HG03135 (cell line): ENCODE measurements at regions not wholly inside any gene's neighbourhood (a gene's known extent, or its start where the extent isn't known, plus 50 kb on each side); places are given as distances from the start of the nearest gene placed in this dataset.

Experiments used
- ATAC-seq: cut with Tn5 transposase; IDR thresholded peaks from one replicate; pipeline ENCODE4 v1.9.1; 2021; ENCODE audit warnings: mild to moderate bottlenecking, moderate library complexity; ENCODE audit not compliant: unreplicated experiment

GRCh38 chr1:4307911-4308545 is 346.4 kb upstream of the AJAP1 start:
- no peak for ATAC-seq

- no peak for ATAC-seq
Observed at GRCh38 chr1:4308806-4309205, 345.6 kb upstream of the AJAP1 start.

GRCh38 chr1:4309676-4310320 is 344.6 kb upstream of the AJAP1 start:
- ATAC-seq, result no peak

- no peak for ATAC-seq
Observed at GRCh38 chr1:4310396-4310923, 343.9 kb upstream of the AJAP1 start.

- no peak for ATAC-seq
Observed at GRCh38 chr1:4312024-4312423, 342.4 kb upstream of the AJAP1 start.

GRCh38 chr1:4315202-4315601 is 339.2 kb upstream of the AJAP1 start:
- ATAC-seq, result no peak

GRCh38 chr1:4317207-4317606 is 337.2 kb upstream of the AJAP1 start:
- no peak for ATAC-seq

GRCh38 chr1:4318720-4319119 is 335.7 kb upstream of the AJAP1 start:
- ATAC-seq, result no peak

GRCh38 chr1:4319496-4319895 is 334.9 kb upstream of the AJAP1 start:
- ATAC-seq, result no peak

GRCh38 chr1:4322881-4323280 is 331.5 kb upstream of the AJAP1 start:
- no peak for ATAC-seq

- no peak for ATAC-seq
Observed at GRCh38 chr1:4323309-4323708, 331.1 kb upstream of the AJAP1 start.

- ATAC-seq, result no peak
Observed at GRCh38 chr1:4324525-4324924, 329.9 kb upstream of the AJAP1 start.

GRCh38 chr1:4327142-4327541 is 327.3 kb upstream of the AJAP1 start:
- no peak for ATAC-seq

- ATAC-seq, result no peak
Observed at GRCh38 chr1:4328402-4329071, 325.9 kb upstream of the AJAP1 start.

GRCh38 chr1:4330805-4331766 is 323.3 kb upstream of the AJAP1 start:
- no peak for ATAC-seq

- no peak for ATAC-seq
Observed at GRCh38 chr1:4331767-4332163, 322.6 kb upstream of the AJAP1 start.

- no peak for ATAC-seq
Observed at GRCh38 chr1:4336507-4336906, 317.9 kb upstream of the AJAP1 start.

- ATAC-seq, result no peak
Observed at GRCh38 chr1:4341421-4341820, 313.0 kb upstream of the AJAP1 start.

- ATAC-seq, result no peak
Observed at GRCh38 chr1:4344065-4344732, 310.2 kb upstream of the AJAP1 start.

GRCh38 chr1:4345094-4345493 is 309.3 kb upstream of the AJAP1 start:
- no peak for ATAC-seq
